GM12878 (cell line): ENCODE measurements at regions not wholly inside any gene's neighbourhood (a gene's known extent, or its start where the extent isn't known, plus 50 kb on each side); places are given as distances from the start of the nearest gene placed in this dataset.
A peak's percentile ranks its signal among the peaks of the same experiment; 100 is the strongest.

ENCODE experiments used
- ATAC-seq: fragments of 200-7000 bp; cut with Tn5 transposase; 3 replicates; pipeline ENCODE4 v1.9.1; 2020; ENCODE audit warnings: mild to moderate bottlenecking, moderate library complexity
- BruUV-seq: library from RNA; stranded (reverse); fragments of 400-500 nt; replicated peaks from 2 replicates; lab custom pipeline; 2021; lab: Mats Ljungman, UMichigan
- CTCF ChIA-PET: fragments of 300-600 bp; sonication (Branson Sonifier 250); formaldehyde crosslinking; extraction: SDS; loops from one replicate; lab custom pipeline; 2021; ENCODE audit warnings: inconsistent platforms; lab: Yijun Ruan, JAX
- POLR2A ChIA-PET: fragments of 350-600 bp; formaldehyde crosslinking; extraction: SDS; loops from one replicate; lab custom pipeline; 2021; ENCODE audit warnings: inconsistent platforms; lab: Charles Lee
- RAD21 ChIA-PET: fragments of 300-600 bp; sonication (Branson Sonifier 250); formaldehyde crosslinking; loops from one replicate; lab custom pipeline; 2023; ENCODE audit warnings: antibody characterized with exemption; ENCODE audit not compliant: unreplicated experiment; lab: Charles Lee
- SMC1A ChIA-PET: fragments of 300-600 bp; sonication (Branson Sonifier 250); formaldehyde crosslinking; loops from one replicate; lab custom pipeline; 2023; ENCODE audit not compliant: unreplicated experiment, uncharacterized antibody; lab: Charles Lee
- DNase-seq: peaks from one replicate; pipeline ENCODE4 v3.0.0-alpha.2; 2011; ENCODE audit warnings: low read depth, low spot score
- FAIRE-seq: peaks from 3 replicates; lab custom pipeline; 2011; peaks lifted over from hg19 to GRCh38; lab: Jason Lieb, UNC
- H2AFZ ChIP-seq: 2 replicates; pipeline ENCODE4 v1.6.0; 2011; ENCODE audit warnings: low read depth, low read length, control low read depth; ENCODE audit not compliant: control insufficient read depth
- H3K27ac ChIP-seq: 2 replicates; pipeline ENCODE4 v1.5.1; 2011; ENCODE audit warnings: control low read depth; ENCODE audit not compliant: control insufficient read depth, insufficient read depth
- H3K27me3 ChIP-seq, 2 experiments: replicated peaks in 1 of 2; 2 replicates each; pipeline versions ENCODE4 v1.6.0 to v1.6.1; 2011; ENCODE audit warnings: low read length in 1 of 2; ENCODE audit not compliant: control insufficient read depth in 2 of 2, insufficient read depth in 2 of 2
- H3K36me3 ChIP-seq, 2 experiments: 2 replicates each; pipeline ENCODE4 v1.5.1; 2011; ENCODE audit warnings: low read length in 1 of 2; ENCODE audit not compliant: control insufficient read depth in 2 of 2, insufficient read depth in 2 of 2
- H3K4me1 ChIP-seq: 2 replicates; pipeline ENCODE4 v1.6.1; 2011; ENCODE audit warnings: mild to moderate bottlenecking, low read length, moderate library complexity, mixed read lengths; ENCODE audit not compliant: control insufficient read depth, insufficient read depth
- H3K4me2 ChIP-seq: 2 replicates; pipeline ENCODE4 v1.6.0; 2011; ENCODE audit warnings: control low read depth; ENCODE audit not compliant: control insufficient read depth, insufficient read depth
- H3K4me3 ChIP-seq: fragments of 200-600 bp; sonication (generic); 2 replicates; pipeline ENCODE4 v1.5.1; 2016
- H3K79me2 ChIP-seq: 2 replicates; pipeline ENCODE4 v1.6.0; 2011; ENCODE audit warnings: low read length; ENCODE audit not compliant: control insufficient read depth, insufficient read depth
- H3K9ac ChIP-seq: 2 replicates; pipeline ENCODE4 v1.8.0; 2011; ENCODE audit warnings: low read length, control low read depth, mixed read lengths; ENCODE audit not compliant: control insufficient read depth, insufficient read depth
- H3K9me3 ChIP-seq: replicated peaks from 3 replicates; pipeline ENCODE4 v1.5.1; 2011; ENCODE audit warnings: mild to moderate bottlenecking, low read length; ENCODE audit not compliant: control insufficient read depth, insufficient read depth
- H4K20me1 ChIP-seq: 2 replicates; pipeline ENCODE4 v1.6.0; 2011; ENCODE audit not compliant: control insufficient read depth, insufficient read depth
- BCL11A ChIP-seq: IDR thresholded peaks from 2 replicates; pipeline ENCODE4 v1.6.1; 2011; ENCODE audit warnings: low read depth, low read length
- BHLHE40 ChIP-seq, 2 experiments: fragments of 450-650 bp in 1 of 2; IDR thresholded peaks; 2 replicates each; pipeline ENCODE4 v1.6.1; 2011 to 2017; ENCODE audit warnings: low read depth in 2 of 2, borderline replicate concordance in 1 of 2, improper control_type of control experiment in 1 of 2, low read length in 1 of 2, mild to moderate bottlenecking in 1 of 2
- CHD4 ChIP-seq: fragments of 200-600 bp; sonication (generic); IDR thresholded peaks from 2 replicates; pipeline ENCODE4 v1.6.1; 2016; ENCODE audit warnings: mild to moderate bottlenecking
- CREM ChIP-seq: IDR thresholded peaks from 2 replicates; pipeline ENCODE4 v1.6.1; 2014; ENCODE audit warnings: antibody characterized with exemption, low read depth
- IRF4 ChIP-seq: IDR thresholded peaks from 2 replicates; pipeline ENCODE4 v1.6.1; 2011; ENCODE audit warnings: low read depth, low read length
- JUNB ChIP-seq: IDR thresholded peaks from 2 replicates; pipeline ENCODE4 v1.6.1; 2016; ENCODE audit warnings: antibody characterized with exemption, mild to moderate bottlenecking
- MTA2 ChIP-seq: fragments of 450-650 bp; IDR thresholded peaks from 2 replicates; pipeline ENCODE4 v1.6.1; 2016; ENCODE audit warnings: low read depth, mild to moderate bottlenecking, moderate library complexity
- NFXL1 ChIP-seq: fragments of 450-650 bp; IDR thresholded peaks from 2 replicates; pipeline ENCODE4 v1.6.1; 2017; ENCODE audit warnings: antibody characterized with exemption, mild to moderate bottlenecking, borderline replicate concordance
- NFYA ChIP-seq: IDR thresholded peaks from 2 replicates; pipeline ENCODE4 v1.6.1; 2011; ENCODE audit warnings: low read depth, mild to moderate bottlenecking, low read length, improper control_type of control experiment, borderline replicate concordance
- NR2C1 ChIP-seq: fragments of 450-650 bp; IDR thresholded peaks from 2 replicates; pipeline ENCODE4 v1.6.1; 2017; ENCODE audit warnings: antibody characterized with exemption, mild to moderate bottlenecking, moderate library complexity
- POLR2A ChIP-seq: IDR thresholded peaks from 2 replicates; pipeline ENCODE4 v1.6.1; 2011; ENCODE audit warnings: low read depth, mild to moderate bottlenecking, low read length
- SIN3A ChIP-seq: IDR thresholded peaks from 2 replicates; pipeline ENCODE4 v1.6.1; 2012; ENCODE audit warnings: low read depth, low read length, improper control_type of control experiment
- SMAD5 ChIP-seq: IDR thresholded peaks from 2 replicates; pipeline ENCODE4 v1.6.1; 2016; ENCODE audit warnings: antibody characterized with exemption, low read depth
- SPI1 ChIP-seq: IDR thresholded peaks from 2 replicates; pipeline ENCODE4 v1.6.1; 2011; ENCODE audit warnings: low read depth, mild to moderate bottlenecking, low read length, moderate library complexity, borderline replicate concordance; ENCODE audit not compliant: insufficient read depth
- TCF12 ChIP-seq: IDR thresholded peaks from 2 replicates; pipeline ENCODE4 v1.6.1; 2011; ENCODE audit warnings: low read depth, mild to moderate bottlenecking, low read length
- TCF3 ChIP-seq: IDR thresholded peaks from 2 replicates; pipeline ENCODE4 v1.6.1; 2012; ENCODE audit warnings: low read depth, mild to moderate bottlenecking, low read length, borderline replicate concordance; ENCODE audit not compliant: insufficient read depth
- ZBTB40 ChIP-seq: fragments of 450-650 bp; IDR thresholded peaks from 2 replicates; pipeline ENCODE4 v1.6.1; 2016; ENCODE audit warnings: mild to moderate bottlenecking, moderate library complexity, borderline replicate concordance
- ZNF622 ChIP-seq: fragments of 450-650 bp; IDR thresholded peaks from 2 replicates; pipeline ENCODE4 v1.6.1; 2017; ENCODE audit warnings: mild to moderate bottlenecking, inconsistent platforms
- WGBS: methylation state at CpG from one replicate; pipeline ENCODE4 v1.1.6; 2016; ENCODE audit warnings: low lambda C conversion rate; ENCODE audit not compliant: insufficient replicate concordance, insufficient coverage; ENCODE audit errors: missing lambda C conversion rate; 5-methylcytosine and 5-hydroxymethylcytosine counted together
- in situ Hi-C: fragments of 300-500 bp; cut with MboI; formaldehyde crosslinking; loops from 9 replicates; pipeline ENCODE4 v1.14.3; 2018; ENCODE audit warnings: mixed read lengths
- intact Hi-C: fragments of 100-400 bp; cut with micrococcal nuclease; formaldehyde crosslinking; loops from one replicate; pipeline ENCODE4 v1.14.2; 2022; ENCODE audit not compliant: unreplicated experiment
- TF ChIP-seq, protein P1 (sequence below): fragments of 150-350 bp; IDR thresholded peaks from 2 replicates; pipeline ENCODE4 v1.6.1; 2014; ENCODE audit warnings: mild to moderate bottlenecking, low read depth, low read length
- TF ChIP-seq, protein P2 (sequence below): IDR thresholded peaks from 2 replicates; pipeline ENCODE4 v1.6.1; 2011; ENCODE audit warnings: low read depth, low read length, improper control_type of control experiment, borderline replicate concordance

DNA sequence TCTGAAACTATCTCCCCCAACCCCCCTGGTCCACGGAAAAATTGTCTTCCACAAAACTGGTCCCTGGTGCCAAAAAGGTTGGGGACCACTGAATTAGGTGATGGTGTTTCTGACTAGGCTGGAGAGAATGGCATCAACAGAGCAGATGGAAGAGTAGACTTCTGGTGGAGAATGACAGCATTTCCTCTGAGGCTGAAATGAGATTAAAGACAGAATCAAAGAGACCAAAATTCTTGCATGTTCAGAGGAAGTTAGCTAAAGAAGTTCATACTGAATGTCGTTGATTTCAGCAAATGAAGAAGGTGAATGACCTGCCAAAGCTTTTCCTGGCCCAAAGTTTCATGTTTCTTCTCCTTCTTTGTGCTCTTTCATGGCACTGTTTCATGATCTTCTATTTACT lies 188.2 kb upstream of the RUNX1 start (continued):
- TF ChIP-seq, protein P1, sequence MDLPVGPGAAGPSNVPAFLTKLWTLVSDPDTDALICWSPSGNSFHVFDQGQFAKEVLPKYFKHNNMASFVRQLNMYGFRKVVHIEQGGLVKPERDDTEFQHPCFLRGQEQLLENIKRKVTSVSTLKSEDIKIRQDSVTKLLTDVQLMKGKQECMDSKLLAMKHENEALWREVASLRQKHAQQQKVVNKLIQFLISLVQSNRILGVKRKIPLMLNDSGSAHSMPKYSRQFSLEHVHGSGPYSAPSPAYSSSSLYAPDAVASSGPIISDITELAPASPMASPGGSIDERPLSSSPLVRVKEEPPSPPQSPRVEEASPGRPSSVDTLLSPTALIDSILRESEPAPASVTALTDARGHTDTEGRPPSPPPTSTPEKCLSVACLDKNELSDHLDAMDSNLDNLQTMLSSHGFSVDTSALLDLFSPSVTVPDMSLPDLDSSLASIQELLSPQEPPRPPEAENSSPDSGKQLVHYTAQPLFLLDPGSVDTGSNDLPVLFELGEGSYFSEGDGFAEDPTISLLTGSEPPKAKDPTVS: no peak
- no peak for TF ChIP-seq CREM
- TF ChIP-seq POLR2A: no peak
- no peak for TF ChIP-seq NR2C1
- TF ChIP-seq, protein P2, sequence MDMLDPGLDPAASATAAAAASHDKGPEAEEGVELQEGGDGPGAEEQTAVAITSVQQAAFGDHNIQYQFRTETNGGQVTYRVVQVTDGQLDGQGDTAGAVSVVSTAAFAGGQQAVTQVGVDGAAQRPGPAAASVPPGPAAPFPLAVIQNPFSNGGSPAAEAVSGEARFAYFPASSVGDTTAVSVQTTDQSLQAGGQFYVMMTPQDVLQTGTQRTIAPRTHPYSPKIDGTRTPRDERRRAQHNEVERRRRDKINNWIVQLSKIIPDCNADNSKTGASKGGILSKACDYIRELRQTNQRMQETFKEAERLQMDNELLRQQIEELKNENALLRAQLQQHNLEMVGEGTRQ: no peak

DNA sequence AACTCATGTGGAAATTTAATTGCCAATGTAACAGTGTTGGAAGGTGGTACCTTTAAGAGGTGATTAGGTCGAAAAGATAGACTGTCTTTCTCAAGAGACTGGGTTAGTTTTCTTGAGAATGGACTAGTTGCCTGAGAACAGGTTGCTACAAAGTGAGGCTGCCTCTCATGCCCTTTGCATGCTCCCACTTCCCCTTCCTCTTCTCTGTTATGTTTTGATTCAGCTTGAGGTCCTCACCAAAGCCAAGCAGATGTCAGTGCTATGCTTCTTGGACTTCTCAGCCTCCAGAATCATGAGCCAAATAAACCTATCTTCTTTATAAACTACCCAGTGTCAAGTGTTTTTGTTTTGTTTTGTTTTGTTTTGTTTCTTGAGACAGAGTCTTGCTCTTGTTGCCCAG lies 187.0 kb upstream of the RUNX1 start:
- H3K4me3 ChIP-seq: no peak overlapping the region
- peak; percentile 51 for DNase-seq
- ChIA-PET POLR2A (no interaction called here), SMC1A (no interaction called here), CTCF (no interaction called here), RAD21 (no interaction called here)
- H3K4me1 ChIP-seq: peaks cover 24% of the 10 kb centered on the region
- H3K36me3 ChIP-seq: no peaks in the 10 kb centered on the region
- H3K27ac ChIP-seq: no peak overlapping the region; the same call in 1 of the 2 replicates
- no peak overlapping the region for H3K9ac ChIP-seq
- ATAC-seq: peak; percentile 21; the same call in 1 of the 3 replicates
- no TSS peak for BruUV-seq
- no peaks in the 10 kb centered on the region for H4K20me1 ChIP-seq
- in situ Hi-C loops: no loop called here
- H3K4me2 ChIP-seq: no peak overlapping the region
- peaks cover 31% of the 10 kb centered on the region for H3K9me3 ChIP-seq
- H3K27me3 ChIP-seq: no peaks in the 10 kb centered on the region
- FAIRE-seq: peak; percentile 71
- 46% methylated on average over 1 of the region's 1 CpG for WGBS
- H2AFZ ChIP-seq: no peak overlapping the region
- H3K79me2 ChIP-seq: no peaks in the 10 kb centered on the region
- intact Hi-C loops: no loop called here
- TF ChIP-seq JUNB: peak; percentile 34; the same call in 1 of the 2 replicates
- TF ChIP-seq NFXL1: no peak
- TF ChIP-seq ZNF622: no peak
- no peak for TF ChIP-seq ZBTB40
- peak; percentile 56; the same call in 1 of the 2 replicates for TF ChIP-seq BCL11A
- TF ChIP-seq TCF3: 0 out of 2 replicates have a peak, but pooled peaks have one; percentile 65
- no peak for TF ChIP-seq SMAD5
- TF ChIP-seq SPI1: peak; percentile 87
- TF ChIP-seq SIN3A: no peak
- TF ChIP-seq NFYA: no peak
- TF ChIP-seq IRF4: peak; percentile 91
- TF ChIP-seq BHLHE40 (IDR thresholded peaks at IDR 0.05; ENCODE audit: borderline replicate concordance in 1 of 2, low read depth in 2 of 2, low read length in 1 of 2): no peak
- TF ChIP-seq CHD4: no peak
- peak; percentile 73; the same call in 1 of the 2 replicates for TF ChIP-seq TCF12
- TF ChIP-seq MTA2: no peak
